Mesothelial cell of epicardium (in vitro differentiated cells): ENCODE measurements at regions not wholly inside any gene's neighbourhood (a gene's known extent, or its start where the extent isn't known, plus 50 kb on each side); places are given as distances from the start of the nearest gene placed in this dataset.

ENCODE experiments used
- DNase-seq, 2 experiments: peaks; one replicate each; pipeline ENCODE4 v3.0.0; 2021; ENCODE audit warnings: low spot score in 2 of 2; ENCODE audit not compliant: unreplicated experiment in 2 of 2
- H3K27ac Mint-ChIP-seq: 2 replicates; pipeline ENCODE4 v1.8.0; 2021; ENCODE audit warnings: mixed read lengths
- H3K27me3 Mint-ChIP-seq: 2 replicates; pipeline ENCODE4 v1.8.0; 2021; ENCODE audit warnings: low read depth, mixed read lengths
- H3K36me3 Mint-ChIP-seq: 2 replicates; pipeline ENCODE4 v1.8.0; 2021; ENCODE audit warnings: mixed read lengths
- H3K4me1 Mint-ChIP-seq: 2 replicates; pipeline ENCODE4 v1.8.0; 2021; ENCODE audit warnings: mixed read lengths
- H3K4me3 Mint-ChIP-seq: 2 replicates; pipeline ENCODE4 v1.8.0; 2021; ENCODE audit warnings: mild to moderate bottlenecking, moderate library complexity, mixed read lengths
- H3K9me3 Mint-ChIP-seq: 2 replicates; pipeline ENCODE4 v1.8.0; 2021; ENCODE audit warnings: mixed read lengths
- CTCF ChIP-seq: fragments of 200-600 bp; sonication (generic); IDR thresholded peaks from one replicate; pipeline ENCODE4 v1.5.0; 2021; ENCODE audit warnings: antibody characterized with exemption; ENCODE audit not compliant: unreplicated experiment

- no peak overlapping the region for H3K27ac Mint-ChIP-seq
- peaks cover 7% of the 10 kb centered on the region for H3K4me1 Mint-ChIP-seq
- peaks cover 4% of the 10 kb centered on the region for H3K9me3 Mint-ChIP-seq
- peaks cover 15% of the 10 kb centered on the region for H3K27me3 Mint-ChIP-seq
- H3K36me3 Mint-ChIP-seq: no peaks in the 10 kb centered on the region
- no peak overlapping the region for H3K4me3 Mint-ChIP-seq
- no peak for DNase-seq
- TF ChIP-seq CTCF: no peak
Measured at GRCh38 chr10:43890124-43890523, 241.4 kb upstream of the ZNF32 start.

GRCh38 chr10:43888586-43888985, 239.9 kb upstream of the ZNF32 start:
- peaks cover 7% of the 10 kb centered on the region for H3K4me1 Mint-ChIP-seq

GRCh38 chr10:43885842-43886241, 237.2 kb upstream of the ZNF32 start:
- TF ChIP-seq CTCF: no peak
- DNase-seq: no peak
- no peak overlapping the region for H3K4me3 Mint-ChIP-seq
- H3K36me3 Mint-ChIP-seq: no peaks in the 10 kb centered on the region
- no peaks in the 10 kb centered on the region for H3K4me1 Mint-ChIP-seq
- peaks cover 4% of the 10 kb centered on the region for H3K9me3 Mint-ChIP-seq
- no peak overlapping the region for H3K27ac Mint-ChIP-seq
- H3K27me3 Mint-ChIP-seq: peaks cover 19% of the 10 kb centered on the region

More at GRCh38 chr10:43888586-43888985, 239.9 kb upstream of the ZNF32 start:
- Mint-ChIP-seq H3K27me3 (peaks cover 19% of the 10 kb centered on the region), H3K9me3 (peaks cover 4% of the 10 kb centered on the region), H3K36me3 (no peaks in the 10 kb centered on the region), H3K27ac (no peak overlapping the region), H3K4me3 (no peak overlapping the region)
- TF ChIP-seq CTCF: no peak
- DNase-seq: no peak

- Mint-ChIP-seq H3K36me3 (no peaks in the 10 kb centered on the region), H3K27ac (no peak overlapping the region), H3K4me1 (no peaks in the 10 kb centered on the region), H3K4me3 (no peak overlapping the region), H3K27me3 (peaks cover 19% of the 10 kb centered on the region), H3K9me3 (peaks cover 4% of the 10 kb centered on the region)
- DNase-seq: no peak
- TF ChIP-seq CTCF: no peak
Measured at GRCh38 chr10:43885252-43885651, 236.6 kb upstream of the ZNF32 start.

GRCh38 chr10:43884501-43885105, 235.9 kb upstream of the ZNF32 start:
- Mint-ChIP-seq H3K4me3 (no peak overlapping the region), H3K36me3 (no peaks in the 10 kb centered on the region), H3K9me3 (peaks cover 4% of the 10 kb centered on the region), H3K27ac (no peak overlapping the region), H3K27me3 (peaks cover 19% of the 10 kb centered on the region), H3K4me1 (peaks cover 3% of the 10 kb centered on the region)
- DNase-seq: no peak
- no peak for TF ChIP-seq CTCF

- no peak for DNase-seq
- H3K27ac Mint-ChIP-seq: no peak overlapping the region
- H3K9me3 Mint-ChIP-seq: peaks cover 3% of the 10 kb centered on the region
- no peaks in the 10 kb centered on the region for H3K36me3 Mint-ChIP-seq
- no peak overlapping the region for H3K4me3 Mint-ChIP-seq
- H3K27me3 Mint-ChIP-seq: peaks cover 14% of the 10 kb centered on the region
- H3K4me1 Mint-ChIP-seq: peaks cover 11% of the 10 kb centered on the region
- no peak for TF ChIP-seq CTCF
Measured at GRCh38 chr10:43882711-43883110, 234.0 kb upstream of the ZNF32 start.
